ENCODE measurements at regions not wholly inside any gene's neighbourhood (a gene's known extent, or its start where the extent isn't known, plus 50 kb on each side); places are given as distances from the start of the nearest gene placed in this dataset.
"Not testable (repeated sequence)": the region's sequence is repeated elsewhere in the genome, so short reads cannot be mapped to it uniquely, and the experiment has no call there.

DNA sequence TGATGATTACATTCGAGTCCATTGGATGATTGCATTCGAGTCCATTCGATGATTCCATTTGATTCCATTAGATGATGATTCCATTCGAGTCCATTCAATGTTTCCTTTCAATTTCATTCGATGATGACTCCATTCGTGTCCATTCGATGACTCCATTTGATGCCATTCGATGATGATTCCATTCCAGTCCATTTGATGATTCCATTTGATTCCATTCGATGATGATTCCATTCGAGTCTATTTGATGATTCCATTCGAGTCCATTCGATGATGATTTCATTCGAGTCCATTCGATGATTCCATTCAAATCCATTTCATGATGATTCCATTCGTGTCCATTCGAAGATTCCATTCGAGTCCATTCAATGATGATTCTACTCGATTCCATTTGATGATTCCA lies 1109.7 kb downstream of the RPIA start:
- H3K56ac ChIP-seq (ENCODE audit: low read length); H3K4me1 ChIP-seq (ENCODE audit: control insufficient read depth, low read depth, low read length); DNase-seq; H4K5ac ChIP-seq (ENCODE audit: low read length); H3K4me3 ChIP-seq (ENCODE audit: low read length); H2BK5ac ChIP-seq (ENCODE audit: low read length); H3K4ac ChIP-seq (ENCODE audit: low read depth, low read length); H2BK120ac ChIP-seq (ENCODE audit: low read depth, low read length); H3K4me2 ChIP-seq (ENCODE audit: low read length); H2AK5ac ChIP-seq (ENCODE audit: low read length); H3K9ac ChIP-seq (ENCODE audit: low read length); H3K27me3 ChIP-seq (ENCODE audit: insufficient read depth, low read length, poor library complexity); H3K79me1 ChIP-seq (ENCODE audit: low read length); H3K27ac ChIP-seq (ENCODE audit: low read depth, low read length); H3K23ac ChIP-seq (ENCODE audit: low read length); H2BK15ac ChIP-seq (replicated peaks; ENCODE audit: low read depth); H3K36me3 ChIP-seq (ENCODE audit: control insufficient read depth, insufficient read depth, low read length); H3K18ac ChIP-seq (ENCODE audit: low read length); H4K8ac ChIP-seq (ENCODE audit: low read depth, low read length); H3K79me2 ChIP-seq (ENCODE audit: control insufficient read depth, insufficient read depth, low read length): not testable (repeated sequence)
- no CpG with 5 or more reads among the region's 18 CpGs for WGBS (ENCODE audit: extremely low coverage, insufficient coverage, low lambda C conversion rate)

DNA sequence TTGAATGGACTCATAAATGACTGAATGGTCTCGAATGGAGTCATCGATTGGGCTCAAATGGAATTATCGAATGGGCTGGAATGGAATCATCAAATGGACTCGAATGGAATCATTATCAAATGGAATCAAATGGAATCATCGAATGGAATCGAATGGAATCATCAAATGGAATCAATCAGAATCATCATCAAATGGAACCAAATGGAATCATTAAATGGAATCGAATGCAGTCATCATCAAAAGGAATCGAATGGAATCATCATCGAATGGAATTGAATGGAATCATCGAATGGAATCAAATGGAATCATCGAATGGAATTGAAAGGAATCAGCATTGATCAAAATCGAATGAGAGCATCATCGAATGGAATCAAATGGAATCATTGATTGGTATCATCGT lies 1114.9 kb downstream of the RPIA start:
- not testable (repeated sequence) for H4K5ac ChIP-seq (ENCODE audit: low read length); H3K23ac ChIP-seq (ENCODE audit: low read length); H2AK5ac ChIP-seq (ENCODE audit: low read length); H3K18ac ChIP-seq (ENCODE audit: low read length); H3K9ac ChIP-seq (ENCODE audit: low read length); H3K4me1 ChIP-seq (ENCODE audit: control insufficient read depth, low read depth, low read length); H3K4me2 ChIP-seq (ENCODE audit: low read length); H2BK120ac ChIP-seq (ENCODE audit: low read depth, low read length); DNase-seq; H3K4me3 ChIP-seq (ENCODE audit: low read length); H3K79me1 ChIP-seq (ENCODE audit: low read length); H3K27me3 ChIP-seq (ENCODE audit: insufficient read depth, low read length, poor library complexity); H3K4ac ChIP-seq (ENCODE audit: low read depth, low read length); H3K36me3 ChIP-seq (ENCODE audit: control insufficient read depth, insufficient read depth, low read length); H4K8ac ChIP-seq (ENCODE audit: low read depth, low read length); H3K27ac ChIP-seq (ENCODE audit: low read depth, low read length); H2BK15ac ChIP-seq (replicated peaks; ENCODE audit: low read depth); H2BK5ac ChIP-seq (ENCODE audit: low read length); H3K79me2 ChIP-seq (ENCODE audit: control insufficient read depth, insufficient read depth, low read length); H3K56ac ChIP-seq (ENCODE audit: low read length)
- no CpG with 5 or more reads among the region's 14 CpGs for WGBS (ENCODE audit: extremely low coverage, insufficient coverage, low lambda C conversion rate)

DNA sequence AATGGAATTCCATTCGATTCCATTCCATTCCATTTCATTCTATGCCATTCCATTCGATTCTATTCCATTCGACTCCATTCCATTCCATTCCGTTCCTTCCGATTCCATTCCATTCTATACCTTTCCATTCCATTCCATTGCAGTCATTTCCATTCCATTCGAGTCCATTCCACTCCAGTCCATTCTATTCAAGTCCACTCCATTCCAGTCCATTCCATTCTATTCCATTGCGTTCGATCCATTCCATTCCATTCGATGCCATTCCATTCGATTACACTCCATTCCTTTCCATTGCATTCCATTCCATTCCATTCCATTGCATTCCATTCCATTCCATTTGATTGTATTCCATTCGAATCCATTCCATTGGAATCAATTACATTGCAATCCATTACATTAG lies 1119.8 kb downstream of the RPIA start:
- Histone ChIP-seq H3K27ac (ENCODE audit: low read depth, low read length) (no peak overlapping the region), H4K5ac (ENCODE audit: low read length) (no peak overlapping the region), H3K27me3 (ENCODE audit: insufficient read depth, low read length, poor library complexity) (no peaks in the 10 kb centered on the region), H3K9ac (ENCODE audit: low read length) (no peak overlapping the region), H3K4me3 (ENCODE audit: low read length) (no peak overlapping the region), H4K8ac (ENCODE audit: low read depth, low read length) (no peak overlapping the region), H3K4me2 (ENCODE audit: low read length) (no peak overlapping the region), H3K4ac (ENCODE audit: low read depth, low read length) (no peak overlapping the region), H3K79me2 (ENCODE audit: control insufficient read depth, insufficient read depth, low read length) (no peaks in the 10 kb centered on the region), H2BK15ac (replicated peaks; ENCODE audit: low read depth) (no peak overlapping the region), H3K79me1 (ENCODE audit: low read length) (no peaks in the 10 kb centered on the region), H2AK5ac (ENCODE audit: low read length) (no peak overlapping the region), H2BK120ac (ENCODE audit: low read depth, low read length) (no peak overlapping the region), H3K4me1 (ENCODE audit: control insufficient read depth, low read depth, low read length) (no peaks in the 10 kb centered on the region), H2BK5ac (ENCODE audit: low read length) (no peak overlapping the region), H3K23ac (ENCODE audit: low read length) (no peak overlapping the region), H3K56ac (ENCODE audit: low read length) (no peak overlapping the region), H3K18ac (ENCODE audit: low read length) (no peak overlapping the region), H3K36me3 (ENCODE audit: control insufficient read depth, insufficient read depth, low read length) (no peaks in the 10 kb centered on the region)
- no peak for DNase-seq
- WGBS (ENCODE audit: extremely low coverage, insufficient coverage, low lambda C conversion rate): 95% methylated on average over 8 of the region's 11 CpGs

DNA sequence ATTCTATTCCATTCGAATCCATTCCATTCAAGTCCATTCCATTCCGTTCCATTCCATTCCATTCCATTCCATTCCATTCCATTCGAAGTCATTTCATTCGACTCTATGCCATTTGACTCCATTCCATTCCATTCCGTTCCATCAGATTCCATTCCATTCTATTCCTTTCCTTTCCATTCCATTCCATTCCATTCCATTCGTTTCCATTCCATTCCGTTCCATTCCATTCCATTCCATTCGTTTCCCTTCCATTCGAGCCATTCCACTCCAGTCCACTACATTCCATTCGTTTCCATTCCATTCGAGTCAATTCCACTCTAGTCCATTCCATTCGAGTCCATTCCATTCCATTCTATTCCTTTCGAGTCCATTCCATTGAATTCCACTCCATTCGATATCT lies 1120.4 kb downstream of the RPIA start:
- not testable (repeated sequence) for H3K27me3 ChIP-seq (ENCODE audit: insufficient read depth, low read length, poor library complexity); H2BK5ac ChIP-seq (ENCODE audit: low read length); H3K4me3 ChIP-seq (ENCODE audit: low read length); H4K8ac ChIP-seq (ENCODE audit: low read depth, low read length); H3K79me1 ChIP-seq (ENCODE audit: low read length); H3K4ac ChIP-seq (ENCODE audit: low read depth, low read length); H3K79me2 ChIP-seq (ENCODE audit: control insufficient read depth, insufficient read depth, low read length); H3K9ac ChIP-seq (ENCODE audit: low read length); H3K18ac ChIP-seq (ENCODE audit: low read length); H2BK15ac ChIP-seq (replicated peaks; ENCODE audit: low read depth); H3K4me2 ChIP-seq (ENCODE audit: low read length); H3K27ac ChIP-seq (ENCODE audit: low read depth, low read length); H3K36me3 ChIP-seq (ENCODE audit: control insufficient read depth, insufficient read depth, low read length); H2AK5ac ChIP-seq (ENCODE audit: low read length); H3K56ac ChIP-seq (ENCODE audit: low read length); H4K5ac ChIP-seq (ENCODE audit: low read length); H3K4me1 ChIP-seq (ENCODE audit: control insufficient read depth, low read depth, low read length); DNase-seq; H2BK120ac ChIP-seq (ENCODE audit: low read depth, low read length); H3K23ac ChIP-seq (ENCODE audit: low read length)
- WGBS (ENCODE audit: extremely low coverage, insufficient coverage, low lambda C conversion rate): 100% methylated on average over 12 of the region's 14 CpGs

DNA sequence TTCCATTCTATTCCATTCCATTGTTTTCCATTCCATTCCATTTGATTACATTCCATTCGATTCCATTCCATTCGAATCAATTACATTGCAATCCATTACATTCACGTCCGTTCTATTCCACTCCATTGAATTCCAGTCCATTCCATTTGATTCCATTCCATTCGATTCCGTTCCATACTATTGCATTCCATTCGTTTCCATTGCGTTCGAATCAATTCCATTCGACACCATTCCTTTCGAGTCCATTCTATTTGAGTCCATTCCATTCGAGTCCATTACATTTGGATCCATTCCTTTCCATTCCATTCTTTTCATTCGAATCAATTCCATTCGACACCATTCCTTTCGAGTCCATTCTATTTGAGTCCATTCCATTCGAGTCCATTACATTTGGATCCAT lies 1122.9 kb downstream of the RPIA start:
- not testable (repeated sequence) for H3K4me1 ChIP-seq (ENCODE audit: control insufficient read depth, low read depth, low read length); H2BK120ac ChIP-seq (ENCODE audit: low read depth, low read length); DNase-seq; H3K56ac ChIP-seq (ENCODE audit: low read length); H3K36me3 ChIP-seq (ENCODE audit: control insufficient read depth, insufficient read depth, low read length); H4K5ac ChIP-seq (ENCODE audit: low read length); H2AK5ac ChIP-seq (ENCODE audit: low read length); H3K9ac ChIP-seq (ENCODE audit: low read length); H3K27ac ChIP-seq (ENCODE audit: low read depth, low read length); H3K79me2 ChIP-seq (ENCODE audit: control insufficient read depth, insufficient read depth, low read length); H2BK15ac ChIP-seq (replicated peaks; ENCODE audit: low read depth); H2BK5ac ChIP-seq (ENCODE audit: low read length); H3K27me3 ChIP-seq (ENCODE audit: insufficient read depth, low read length, poor library complexity); H3K23ac ChIP-seq (ENCODE audit: low read length); H3K18ac ChIP-seq (ENCODE audit: low read length); H3K79me1 ChIP-seq (ENCODE audit: low read length); H4K8ac ChIP-seq (ENCODE audit: low read depth, low read length); H3K4me2 ChIP-seq (ENCODE audit: low read length); H3K4ac ChIP-seq (ENCODE audit: low read depth, low read length)
- 100% methylated on average over 16 of the region's 16 CpGs for WGBS (ENCODE audit: extremely low coverage, insufficient coverage, low lambda C conversion rate)
- H3K4me3 ChIP-seq (ENCODE audit: low read length): peak overlapping the region; percentile 14

DNA sequence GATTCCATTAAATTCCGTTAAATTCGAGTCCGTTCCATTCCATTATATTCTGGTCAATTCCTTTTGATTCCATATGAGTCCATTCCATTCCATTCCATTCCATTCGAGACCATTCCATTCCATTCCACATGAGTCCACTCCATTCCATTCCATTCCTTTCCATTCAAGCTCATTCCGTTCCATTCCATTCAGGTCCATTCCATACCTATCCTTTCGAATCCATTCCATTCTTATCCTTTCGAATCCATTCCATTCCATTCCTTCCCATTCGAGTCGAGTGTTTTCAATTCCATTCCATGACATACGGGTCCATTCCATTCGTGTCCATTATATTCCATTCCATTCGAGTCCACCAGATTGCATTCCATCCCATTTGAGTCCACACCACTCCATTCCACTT lies 1127.4 kb downstream of the RPIA start:
- no peak overlapping the region for H2BK15ac ChIP-seq (replicated peaks; ENCODE audit: low read depth)

More for the DNA sequence above, 1127.4 kb downstream of the RPIA start:
- no peak for DNase-seq
- no peaks in the 10 kb centered on the region for H3K27me3 ChIP-seq (ENCODE audit: insufficient read depth, low read length, poor library complexity)
- H3K23ac ChIP-seq (ENCODE audit: low read length): no peak overlapping the region
- no peak overlapping the region for H4K8ac ChIP-seq (ENCODE audit: low read depth, low read length)
- no peaks in the 10 kb centered on the region for H3K79me2 ChIP-seq (ENCODE audit: control insufficient read depth, insufficient read depth, low read length)
- no peak overlapping the region for H2AK5ac ChIP-seq (ENCODE audit: low read length)
- H3K36me3 ChIP-seq (ENCODE audit: control insufficient read depth, insufficient read depth, low read length): no peaks in the 10 kb centered on the region
- no peak overlapping the region for H3K9ac ChIP-seq (ENCODE audit: low read length)
- H2BK5ac ChIP-seq (ENCODE audit: low read length): no peak overlapping the region
- no peak overlapping the region for H3K4me2 ChIP-seq (ENCODE audit: low read length)
- no peak overlapping the region for H2BK120ac ChIP-seq (ENCODE audit: low read depth, low read length)
- no peak overlapping the region for H3K27ac ChIP-seq (ENCODE audit: low read depth, low read length)
- H3K4ac ChIP-seq (ENCODE audit: low read depth, low read length): no peak overlapping the region
- no peak overlapping the region for H4K5ac ChIP-seq (ENCODE audit: low read length)
- H3K4me3 ChIP-seq (ENCODE audit: low read length): peak overlapping the region; percentile 29
- no peaks in the 10 kb centered on the region for H3K79me1 ChIP-seq (ENCODE audit: low read length)
- H3K56ac ChIP-seq (ENCODE audit: low read length): no peak overlapping the region
- WGBS (ENCODE audit: extremely low coverage, insufficient coverage, low lambda C conversion rate): 100% methylated on average over 9 of the region's 12 CpGs
- no peaks in the 10 kb centered on the region for H3K4me1 ChIP-seq (ENCODE audit: control insufficient read depth, low read depth, low read length)
- no peak overlapping the region for H3K18ac ChIP-seq (ENCODE audit: low read length)

Data from mesendoderm (in vitro differentiated cells).